ENCODE measurements at regions not wholly inside any gene's neighbourhood (a gene's known extent, or its start where the extent isn't known, plus 50 kb on each side); places are given as distances from the start of the nearest gene placed in this dataset.

GRCh38 chr2:129085386-129085785 is 766.7 kb upstream of the HS6ST1 start:
- CTCF ChIA-PET (ENCODE audit: low intra/inter-chr PET ratio, low total read pairs) = no interaction called here
- ATAC-seq (no peak), FAIRE-seq (no peak), DNase-seq (ENCODE audit: low spot score) (no peak)
- intact Hi-C loops (cut with micrococcal nuclease; ENCODE audit: unreplicated experiment) (no loop called here), in situ Hi-C loops (cut with HindIII; ENCODE audit: extremely low pct_ligation_motif_present, low pct_unique_long_range_greater_than_20kb) (no loop called here)
- peaks cover 1 to 5% of the 10 kb centered on the region in 2 experiments; a peak in 2 of 5 replicates for H3K27me3 ChIP-seq (ENCODE audit: control insufficient read depth in 1 of 2, insufficient read depth in 2 of 2, low read length in 2 of 2)
- no peaks in the 10 kb centered on the region for H3K79me2 ChIP-seq (ENCODE audit: insufficient read depth, low read length)
- no peaks in the 10 kb centered on the region for H3K36me3 ChIP-seq (replicated peaks in 1 of 2; ENCODE audit: control insufficient read depth in 1 of 2, insufficient read depth in 2 of 2, low read length in 2 of 2)
- H3K27ac ChIP-seq (ENCODE audit: extremely low read length, insufficient read depth, low read length) = no peak overlapping the region
- POLR2A ChIA-PET = no interaction called here
- no peaks in the 10 kb centered on the region for H3K4me1 ChIP-seq (ENCODE audit: insufficient read depth, low read length)
- WGBS (ENCODE audit: low lambda C conversion rate) = 0% methylated on average over 3 of the region's 3 CpGs
- H3K9me3 ChIP-seq (ENCODE audit: low read length) = no peaks in the 10 kb centered on the region
- H3K9ac ChIP-seq (ENCODE audit: insufficient read depth, low read depth, low read length) = no peak overlapping the region
- H4K20me1 ChIP-seq (ENCODE audit: insufficient read depth, low read length) = no peaks in the 10 kb centered on the region
- H3K4me2 ChIP-seq (ENCODE audit: low read depth, low read length) = no peak overlapping the region
- TF ChIP-seq MED8 (CRISPR knock-in tag; IDR thresholded peaks at IDR 0.05; ENCODE audit: insufficient replicate concordance) (no peak), ATF7-NPFF (CRISPR knock-in tag; IDR thresholded peaks at IDR 0.05; ENCODE audit: low read depth) (no peak), KMT2B (CRISPR knock-in tag; IDR thresholded peaks at IDR 0.05) (no peak), KDM4B (CRISPR knock-in tag; IDR thresholded peaks at IDR 0.05) (no peak), CBX5 (CRISPR knock-in tag; IDR thresholded peaks at IDR 0.05; ENCODE audit: borderline replicate concordance) (no peak), ZSCAN30 (CRISPR knock-in tag; IDR thresholded peaks at IDR 0.05) (no peak), ZSCAN25 (CRISPR knock-in tag; IDR thresholded peaks at IDR 0.05) (no peak), ZNF749 (CRISPR knock-in tag; IDR thresholded peaks at IDR 0.05; ENCODE audit: borderline replicate concordance) (no peak), ZZZ3 (CRISPR knock-in tag; IDR thresholded peaks at IDR 0.05; ENCODE audit: borderline replicate concordance) (no peak), ADNP (CRISPR knock-in tag; IDR thresholded peaks at IDR 0.05) (no peak), CCAR2 (optimal IDR thresholded peaks at IDR 0.05; ENCODE audit: low read depth, low read length) (no peak), SALL1 (CRISPR knock-in tag; IDR thresholded peaks at IDR 0.05) (no peak), SSRP1 (CRISPR knock-in tag; IDR thresholded peaks at IDR 0.05) (no peak), ZNF629 (CRISPR knock-in tag; conservative IDR thresholded peaks at IDR 0.05) (no peak), CEBPG (CRISPR knock-in tag; IDR thresholded peaks at IDR 0.05) (no peak), HMG20B (CRISPR knock-in tag; conservative IDR thresholded peaks at IDR 0.05) (no peak), MED13 (CRISPR knock-in tag; IDR thresholded peaks at IDR 0.05) (no peak), ZBTB7B (CRISPR knock-in tag; IDR thresholded peaks at IDR 0.05) (no peak)
- no peak overlapping the region for H2AFZ ChIP-seq (ENCODE audit: low read length)
- H3K4me3 ChIP-seq (replicated peaks in 1 of 3; ENCODE audit: insufficient read depth in 1 of 3, low read depth in 2 of 3, low read length in 3 of 3) = no peak overlapping the region
- no TSS peak for BruUV-seq (replicated peaks)
